Right lobe of liver (tissue), 4 donors: ENCODE measurements at regions not wholly inside any gene's neighbourhood (a gene's known extent, or its start where the extent isn't known, plus 50 kb on each side); places are given as distances from the start of the nearest gene placed in this dataset.

Source experiments
- CTCF ChIP-seq, 4 donors: fragments of 200-600 bp in 3 of 4; fragments of 450-650 bp in 1 of 4; IDR thresholded peaks; one replicate each; pipeline versions ENCODE4 v1.5.1 to v1.8.0; 2016 to 2022; ENCODE audit warnings: antibody characterized with exemption in 4 of 4, mild to moderate bottlenecking in 2 of 4
- POLR2A ChIP-seq: fragments of 450-650 bp; IDR thresholded peaks from one replicate; pipeline ENCODE4 v1.6.1; 2017; ENCODE audit warnings: antibody characterized with exemption, mild to moderate bottlenecking
- donor health status: DM: no; HTN: no; CAD: no.
- donor health status: DM: no; HTN: no; CAD: no.
- donor health status: DM: no; HTN: yes; CAD: no.

GRCh38 chr22:49272546-49273125 is 555.0 kb downstream of the BRD1 start:
- TF ChIP-seq CTCF (IDR thresholded peaks at IDR 0.05) (no peak), POLR2A (no peak)
